Immature natural killer cell (primary cell): ENCODE measurements at regions not wholly inside any gene's neighbourhood (a gene's known extent, or its start where the extent isn't known, plus 50 kb on each side); places are given as distances from the start of the nearest gene placed in this dataset.
"Not testable (repeated sequence)": the region's sequence is repeated elsewhere in the genome, so short reads cannot be mapped to it uniquely, and the experiment has no call there.

Experiments used
- DNase-seq, 3 donors: peaks; one replicate each; pipeline ENCODE4 v3.0.0; 2022; ENCODE audit warnings: mixed read lengths in 1 of 3
- H3K27ac Mint-ChIP-seq, 6 donors: one replicate each; pipeline ENCODE4 v1.8.0; 2020; ENCODE audit warnings: mixed read lengths in 6 of 6, mild to moderate bottlenecking in 5 of 6, inconsistent platforms in 4 of 6, moderate library complexity in 3 of 6
- H3K27me3 Mint-ChIP-seq, 3 donors: one replicate each; pipeline ENCODE4 v1.8.0; 2020 to 2021; ENCODE audit warnings: low read depth in 3 of 3, mild to moderate bottlenecking in 3 of 3, mixed read lengths in 3 of 3, moderate library complexity in 3 of 3, inconsistent platforms in 1 of 3
- H3K36me3 Mint-ChIP-seq, 3 donors: one replicate each; pipeline ENCODE4 v1.8.0; 2020; ENCODE audit warnings: mixed read lengths in 3 of 3, inconsistent platforms in 2 of 3, mild to moderate bottlenecking in 2 of 3
- H3K4me1 Mint-ChIP-seq, 2 donors: one replicate each; pipeline ENCODE4 v1.8.0; 2020; ENCODE audit warnings: inconsistent platforms in 2 of 2, mild to moderate bottlenecking in 2 of 2, mixed read lengths in 2 of 2, moderate library complexity in 1 of 2
- H3K4me3 Mint-ChIP-seq, 5 donors: one replicate each; pipeline ENCODE4 v1.8.0; 2020; ENCODE audit warnings: mild to moderate bottlenecking in 5 of 5, mixed read lengths in 5 of 5, inconsistent platforms in 3 of 5, moderate library complexity in 3 of 5
- H3K9me3 Mint-ChIP-seq, 6 donors: one replicate each; pipeline ENCODE4 v1.8.0; 2020; ENCODE audit warnings: mild to moderate bottlenecking in 6 of 6, mixed read lengths in 6 of 6, inconsistent platforms in 4 of 6, moderate library complexity in 3 of 6

DNA sequence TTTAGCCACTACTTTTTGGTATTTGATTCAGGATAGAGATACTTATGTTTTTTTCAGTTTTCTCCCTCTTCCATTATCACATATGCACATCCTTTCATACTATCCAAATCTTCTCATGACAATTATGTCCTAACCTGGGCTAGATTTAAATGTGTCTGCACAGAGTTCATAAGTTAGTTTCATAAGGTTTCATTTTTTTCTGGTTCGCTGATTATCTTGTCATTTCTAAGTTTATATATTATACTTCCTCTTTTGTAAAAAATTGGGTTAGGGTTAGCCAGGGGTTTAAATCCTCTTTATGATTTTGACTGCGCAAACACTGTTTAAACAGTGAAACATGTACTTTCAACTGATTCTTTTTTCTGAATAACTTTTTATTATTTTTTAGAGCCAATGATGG lies 148.6 kb downstream of the SST start:
- DNase-seq: no peak
- no peak overlapping the region for H3K4me3 Mint-ChIP-seq
- H3K4me1 Mint-ChIP-seq: no peaks in the 10 kb centered on the region
- no peaks in the 10 kb centered on the region for H3K9me3 Mint-ChIP-seq
- H3K27ac Mint-ChIP-seq: no peak overlapping the region
- H3K27me3 Mint-ChIP-seq: peaks cover 0 to 9% (median 1%) of the 10 kb centered on the region in 3 donors
- H3K36me3 Mint-ChIP-seq: no peaks in the 10 kb centered on the region

DNA sequence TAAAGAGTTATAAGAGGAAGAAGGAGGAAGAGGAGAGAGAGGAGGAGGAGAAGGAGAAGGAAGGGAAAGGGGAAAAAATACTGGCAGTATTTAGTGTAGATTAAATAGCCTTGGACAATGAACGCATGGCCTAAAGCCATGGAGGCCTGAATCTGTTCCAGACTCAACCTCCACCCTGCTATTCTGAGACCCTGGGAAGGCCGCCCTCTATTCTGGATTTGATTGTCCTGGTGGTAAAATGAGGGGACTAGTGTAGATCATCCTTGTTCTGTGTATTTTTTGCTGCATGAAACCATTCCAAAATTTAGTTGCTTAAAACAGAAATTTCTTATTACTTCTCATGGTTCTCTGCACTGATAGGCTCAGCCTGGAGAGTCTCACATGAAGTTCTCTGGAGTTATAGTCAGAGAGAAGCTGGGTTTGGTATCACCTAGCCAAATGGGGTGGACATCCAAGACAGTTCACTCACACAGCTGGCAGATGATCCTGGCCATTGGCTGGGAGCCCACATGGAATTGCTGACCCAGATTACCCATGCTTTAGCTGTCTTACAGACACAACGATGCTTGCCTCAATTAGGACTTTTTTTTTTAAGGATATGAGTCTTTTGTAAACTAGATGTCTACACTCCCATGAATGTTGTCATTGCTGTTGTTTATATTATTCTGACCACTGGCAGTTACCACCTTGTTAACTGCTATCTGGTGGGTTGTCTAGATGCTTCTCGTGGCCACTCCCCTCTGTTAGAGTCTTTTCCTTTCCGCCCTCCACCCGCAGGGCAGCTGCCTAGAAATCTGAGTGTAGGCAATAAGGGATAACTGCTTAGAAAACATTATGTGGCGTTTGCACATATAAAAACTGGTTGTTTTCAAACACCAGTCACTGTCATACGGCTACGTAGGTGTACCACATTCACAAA lies 149.9 kb downstream of the SST start:
- no peak overlapping the region for H3K27ac Mint-ChIP-seq
- H3K4me3 Mint-ChIP-seq: no peak overlapping the region

DNA sequence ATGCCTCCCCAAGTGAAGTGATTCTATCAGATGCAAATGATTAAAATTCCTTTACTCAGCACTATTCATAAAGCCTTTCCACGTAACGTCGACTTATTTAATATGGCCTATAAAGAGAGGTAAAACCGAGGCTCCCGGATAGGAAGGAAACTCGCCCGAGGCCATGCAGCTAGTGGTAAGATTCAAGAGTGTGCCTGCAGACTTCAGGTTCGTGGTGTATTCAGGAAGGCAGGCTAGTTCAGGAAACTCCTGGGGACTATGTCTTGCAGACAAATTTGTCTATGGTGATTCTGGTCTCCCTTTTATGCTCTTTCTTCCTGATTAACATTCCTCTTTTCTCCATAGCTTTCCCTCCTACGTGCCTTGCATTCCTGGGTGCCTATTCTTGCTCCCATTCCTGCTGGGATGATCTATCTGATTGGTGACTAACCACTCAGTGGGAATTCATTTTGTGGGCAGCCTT lies 150.7 kb downstream of the SST start:
- H3K36me3 Mint-ChIP-seq: no peaks in the 10 kb centered on the region
- no peaks in the 10 kb centered on the region for H3K9me3 Mint-ChIP-seq
- H3K4me3 Mint-ChIP-seq: no peak overlapping the region
- no peak for DNase-seq
- H3K4me1 Mint-ChIP-seq: no peaks in the 10 kb centered on the region
- no peak overlapping the region for H3K27ac Mint-ChIP-seq
- peaks cover 0 to 6% (median 5%) of the 10 kb centered on the region in 3 donors for H3K27me3 Mint-ChIP-seq

More for the DNA sequence above, 149.9 kb downstream of the SST start:
- no peaks in the 10 kb centered on the region for H3K9me3 Mint-ChIP-seq
- H3K36me3 Mint-ChIP-seq: no peaks in the 10 kb centered on the region
- DNase-seq: no peak
- no peaks in the 10 kb centered on the region for H3K4me1 Mint-ChIP-seq
- peaks cover 0 to 6% (median 4%) of the 10 kb centered on the region in 3 donors for H3K27me3 Mint-ChIP-seq

DNA sequence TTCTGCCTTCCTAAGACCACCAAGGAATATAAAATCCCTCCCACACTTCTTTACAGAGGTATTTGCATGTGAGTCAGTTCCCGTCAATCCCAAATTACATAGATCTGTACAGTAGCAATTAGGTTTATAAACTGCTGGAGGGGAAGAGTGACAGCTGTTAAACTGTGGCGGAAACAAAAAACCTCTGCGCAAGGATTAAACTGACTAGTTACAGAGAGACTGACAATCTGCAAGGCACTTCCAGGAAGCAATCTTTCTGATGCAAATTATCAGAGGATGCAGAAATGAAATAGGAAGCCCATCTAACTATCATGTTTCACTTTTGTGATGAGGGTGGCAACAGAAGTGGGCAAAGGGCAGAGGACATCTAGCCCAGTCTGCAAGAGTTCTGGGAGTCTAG lies 150.4 kb downstream of the RTP4 start:
- H3K27me3 Mint-ChIP-seq: peaks cover 0 to 6% (median 5%) of the 10 kb centered on the region in 3 donors
- H3K27ac Mint-ChIP-seq: no peak overlapping the region
- H3K36me3 Mint-ChIP-seq: no peaks in the 10 kb centered on the region
- H3K4me1 Mint-ChIP-seq: no peaks in the 10 kb centered on the region
- H3K9me3 Mint-ChIP-seq: no peaks in the 10 kb centered on the region
- no peak overlapping the region for H3K4me3 Mint-ChIP-seq
- no peak for DNase-seq

DNA sequence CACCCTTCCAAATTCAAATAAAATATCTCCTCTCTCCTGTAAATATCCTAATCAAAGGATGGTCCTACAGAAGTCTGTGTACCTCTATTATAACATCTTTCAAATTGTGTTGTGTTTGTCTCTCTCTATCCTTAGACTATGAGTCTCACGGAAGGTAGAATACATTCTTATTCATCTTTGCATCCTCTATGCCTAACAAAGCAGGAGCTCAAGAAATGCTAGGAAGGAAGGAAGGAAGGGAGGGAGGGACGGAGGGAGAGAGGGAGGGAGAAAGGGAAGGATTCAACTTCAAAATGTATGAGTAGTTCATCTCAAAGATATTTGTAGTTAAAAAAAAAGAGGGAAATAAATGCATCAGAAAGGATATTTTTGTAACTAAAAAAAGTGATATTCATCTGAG lies 150.0 kb downstream of the RTP4 start:
- no peak overlapping the region for H3K27ac Mint-ChIP-seq
- no peaks in the 10 kb centered on the region for H3K4me1 Mint-ChIP-seq
- H3K4me3 Mint-ChIP-seq: no peak overlapping the region
- H3K27me3 Mint-ChIP-seq: peaks cover 0 to 6% (median 5%) of the 10 kb centered on the region in 3 donors
- no peaks in the 10 kb centered on the region for H3K9me3 Mint-ChIP-seq
- no peaks in the 10 kb centered on the region for H3K36me3 Mint-ChIP-seq
- DNase-seq: no peak

DNA sequence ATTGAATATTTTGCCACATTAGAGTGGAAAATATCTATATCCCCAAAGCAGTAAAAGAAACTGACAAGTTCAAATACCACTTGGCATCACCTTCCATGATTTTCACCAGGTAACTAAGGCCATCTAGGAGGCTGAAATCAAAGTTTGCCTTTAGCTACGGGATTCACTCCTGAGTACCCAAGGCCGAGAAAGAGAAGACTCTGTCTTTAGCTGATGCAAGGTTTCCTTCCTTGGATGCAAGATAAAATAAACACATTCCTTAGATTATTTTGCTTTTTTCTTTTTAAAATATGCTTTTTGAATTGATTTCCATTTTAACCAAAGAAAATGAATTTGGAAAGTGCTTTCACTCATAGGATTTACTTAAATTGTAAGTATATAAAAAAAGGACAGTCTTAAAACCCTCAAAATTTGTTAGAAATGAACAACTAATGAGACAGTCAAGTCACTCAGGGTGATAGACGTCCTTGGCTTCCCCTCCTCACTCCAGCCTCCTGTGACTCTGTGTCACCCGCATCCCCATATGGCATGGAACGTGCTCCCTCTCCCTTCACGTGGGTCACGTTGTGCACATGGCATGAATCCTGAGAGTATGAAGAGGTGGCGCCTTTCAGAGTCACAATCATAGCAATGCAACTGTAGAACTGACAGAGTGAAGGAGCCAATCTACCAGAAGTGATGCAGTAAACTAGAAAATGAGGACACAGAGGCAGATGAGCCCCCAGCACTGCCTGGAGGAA lies 148.4 kb downstream of the RTP4 start:
- Mint-ChIP-seq H3K27me3 (peaks cover 4 to 6% (median 5%) of the 10 kb centered on the region in 3 donors), H3K4me1 (no peaks in the 10 kb centered on the region), H3K27ac (no peak overlapping the region)

DNA sequence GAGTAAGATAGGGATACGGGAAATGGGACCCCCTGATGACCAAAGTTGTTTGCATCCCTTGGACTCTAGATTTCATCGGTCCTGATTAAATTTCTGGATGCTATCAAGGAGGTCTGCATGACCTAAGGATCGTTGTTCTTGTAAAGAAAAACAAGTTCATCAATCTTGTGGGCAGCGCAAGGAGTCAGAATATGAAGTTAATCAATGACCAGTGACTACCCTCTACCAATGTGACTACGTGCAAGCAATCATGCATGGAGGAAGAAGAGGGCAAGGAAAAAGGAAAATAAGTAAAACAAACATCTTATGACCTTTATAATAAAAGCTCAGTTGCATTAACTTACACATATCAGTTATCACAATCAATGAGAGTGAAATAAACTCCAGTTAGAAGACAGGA lies 139.7 kb downstream of the RTP4 start:
- H3K9me3 Mint-ChIP-seq: peaks cover 0 to 8% (median 4%) of the 10 kb centered on the region in 6 donors
- no peak overlapping the region for H3K27ac Mint-ChIP-seq
- H3K4me1 Mint-ChIP-seq: no peaks in the 10 kb centered on the region
- H3K36me3 Mint-ChIP-seq: no peaks in the 10 kb centered on the region
- peaks cover 0 to 5% (median 3%) of the 10 kb centered on the region in 3 donors for H3K27me3 Mint-ChIP-seq
- no peak for DNase-seq
- no peak overlapping the region for H3K4me3 Mint-ChIP-seq

More for the DNA sequence above, 148.4 kb downstream of the RTP4 start:
- no peaks in the 10 kb centered on the region for H3K36me3 Mint-ChIP-seq
- no peak for DNase-seq
- H3K9me3 Mint-ChIP-seq: peaks cover 0 to 8% (median 2%) of the 10 kb centered on the region in 6 donors
- H3K4me3 Mint-ChIP-seq: no peak overlapping the region

DNA sequence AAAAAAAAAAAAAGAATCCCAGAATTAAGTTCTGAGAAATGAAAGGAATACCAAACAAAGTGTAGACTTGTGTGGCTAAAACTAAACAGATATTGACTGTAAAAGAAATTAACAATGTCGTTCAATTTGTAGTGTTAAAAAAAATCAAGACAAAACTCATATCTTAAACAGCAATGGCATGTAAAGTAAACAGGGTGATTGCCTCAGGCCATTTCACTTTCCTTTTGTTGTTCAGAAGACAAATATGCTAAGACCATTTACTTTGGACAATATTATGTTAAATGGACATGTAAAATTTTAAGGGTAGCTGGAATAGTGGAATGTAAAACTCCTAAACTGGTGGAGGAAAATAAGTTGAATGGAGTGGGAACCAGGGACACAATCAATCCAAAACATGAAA lies 139.1 kb downstream of the RTP4 start:
- Mint-ChIP-seq H3K4me1 (no peaks in the 10 kb centered on the region), H3K27ac (no peak overlapping the region), H3K9me3 (peaks cover 0 to 5% (median 2%) of the 10 kb centered on the region in 6 donors), H3K27me3 (peaks cover 0 to 5% (median 3%) of the 10 kb centered on the region in 3 donors), H3K4me3 (no peak overlapping the region), H3K36me3 (no peaks in the 10 kb centered on the region)
- DNase-seq: no peak

DNA sequence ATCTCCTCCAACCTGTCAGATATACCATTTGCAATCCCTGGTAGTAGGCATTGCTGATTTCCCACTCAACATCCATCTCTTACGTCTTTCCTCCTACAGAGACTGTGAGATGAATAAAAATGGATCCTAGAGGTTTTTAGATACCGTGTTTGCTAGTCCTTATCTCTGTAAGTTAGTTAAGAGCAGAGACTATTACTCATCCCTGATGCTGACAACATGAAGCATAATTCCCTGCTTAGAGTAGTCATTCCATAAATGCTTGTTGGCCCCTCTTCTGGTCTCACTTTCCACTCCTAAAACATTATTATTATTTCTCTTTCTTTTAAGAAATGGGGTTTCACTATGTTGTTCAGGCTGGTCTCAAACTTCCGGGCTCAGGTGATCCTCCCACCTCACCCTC lies 136.2 kb downstream of the RTP4 start:
- peaks cover 0 to 5% (median 1%) of the 10 kb centered on the region in 3 donors for H3K27me3 Mint-ChIP-seq
- DNase-seq: no peak
- H3K4me3 Mint-ChIP-seq: no peak overlapping the region
- peaks cover 0 to 2% (median 0%) of the 10 kb centered on the region in 6 donors for H3K9me3 Mint-ChIP-seq
- H3K27ac Mint-ChIP-seq: no peak overlapping the region
- H3K4me1 Mint-ChIP-seq: no peaks in the 10 kb centered on the region
- no peaks in the 10 kb centered on the region for H3K36me3 Mint-ChIP-seq

DNA sequence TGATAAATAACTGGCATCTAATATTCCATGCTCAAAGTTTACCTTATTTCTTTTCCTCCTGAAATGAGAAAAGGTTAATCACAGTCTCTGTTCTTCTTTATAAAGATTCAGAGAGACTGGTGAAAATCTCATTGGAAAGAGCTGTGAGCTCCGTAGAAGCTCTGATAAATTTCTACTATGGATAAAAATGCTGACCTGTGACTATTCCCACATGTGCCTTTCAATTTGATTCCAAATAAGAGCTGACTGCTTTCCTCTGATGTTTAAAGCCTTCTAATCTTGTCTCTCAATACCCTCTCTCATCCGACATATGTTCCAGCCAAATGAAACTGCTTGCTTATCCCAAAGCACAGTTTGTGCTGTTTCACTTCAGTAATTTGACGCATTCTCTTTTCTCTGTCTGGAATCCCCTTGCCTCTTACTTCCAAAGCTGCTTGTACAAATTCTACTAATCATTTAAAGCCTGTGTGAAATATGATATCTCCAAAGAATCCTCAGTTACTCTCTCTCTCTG lies 130.1 kb downstream of the RTP4 start:
- peaks cover 2 to 6% (median 4%) of the 10 kb centered on the region in 3 donors for H3K27me3 Mint-ChIP-seq
- no peaks in the 10 kb centered on the region for H3K4me1 Mint-ChIP-seq
- H3K9me3 Mint-ChIP-seq: peaks cover 0 to 4% (median 0%) of the 10 kb centered on the region in 6 donors
- no peak overlapping the region for H3K27ac Mint-ChIP-seq
- H3K4me3 Mint-ChIP-seq: no peak overlapping the region
- H3K36me3 Mint-ChIP-seq: no peaks in the 10 kb centered on the region
- DNase-seq: no peak

DNA sequence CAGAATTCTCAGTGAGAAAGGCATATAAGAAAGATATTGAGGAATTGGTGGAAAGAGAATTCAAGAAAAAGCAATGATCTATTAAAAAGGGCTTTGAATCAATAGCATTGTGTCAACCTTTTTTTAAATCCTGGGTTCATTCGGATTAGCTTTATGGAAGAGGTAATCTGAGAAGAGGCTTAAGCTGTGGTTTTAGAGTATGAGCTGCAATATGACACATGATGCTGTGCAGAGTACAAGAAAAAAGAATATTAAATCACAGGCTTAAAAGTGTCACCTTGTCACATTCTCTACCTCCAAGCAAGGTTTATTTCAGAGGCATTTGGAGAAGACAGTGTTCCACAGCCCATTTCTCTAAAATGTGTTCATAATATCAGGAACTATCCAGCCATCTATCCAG lies 128.9 kb downstream of the RTP4 start:
- Mint-ChIP-seq H3K4me1 (no peaks in the 10 kb centered on the region), H3K27ac (no peak overlapping the region), H3K27me3 (peaks cover 4 to 9% (median 5%) of the 10 kb centered on the region in 3 donors), H3K9me3 (peaks cover 0 to 7% (median 1%) of the 10 kb centered on the region in 6 donors), H3K4me3 (no peak overlapping the region), H3K36me3 (no peaks in the 10 kb centered on the region)
- DNase-seq: no peak

DNA sequence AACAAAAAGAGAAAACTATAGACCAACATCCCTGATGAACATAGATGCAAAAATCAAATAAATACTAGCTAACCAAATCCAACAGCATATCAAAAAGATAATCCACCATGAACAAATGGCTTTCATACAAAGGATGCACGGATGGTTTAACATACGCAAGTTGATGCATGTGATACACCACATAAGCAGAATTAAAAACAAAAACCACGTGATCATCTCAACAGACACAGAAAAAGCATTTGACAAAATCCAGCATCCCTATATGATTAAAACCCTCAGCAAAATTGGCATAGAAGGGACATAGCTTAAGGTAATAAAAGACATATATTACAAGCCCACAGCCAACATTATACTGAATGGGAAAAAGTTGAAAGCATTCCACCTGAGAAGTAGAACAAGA lies 125.9 kb downstream of the RTP4 start:
- not testable (repeated sequence) for H3K4me3 Mint-ChIP-seq, H3K27me3 Mint-ChIP-seq, DNase-seq, H3K27ac Mint-ChIP-seq, H3K4me1 Mint-ChIP-seq, H3K9me3 Mint-ChIP-seq, H3K36me3 Mint-ChIP-seq

DNA sequence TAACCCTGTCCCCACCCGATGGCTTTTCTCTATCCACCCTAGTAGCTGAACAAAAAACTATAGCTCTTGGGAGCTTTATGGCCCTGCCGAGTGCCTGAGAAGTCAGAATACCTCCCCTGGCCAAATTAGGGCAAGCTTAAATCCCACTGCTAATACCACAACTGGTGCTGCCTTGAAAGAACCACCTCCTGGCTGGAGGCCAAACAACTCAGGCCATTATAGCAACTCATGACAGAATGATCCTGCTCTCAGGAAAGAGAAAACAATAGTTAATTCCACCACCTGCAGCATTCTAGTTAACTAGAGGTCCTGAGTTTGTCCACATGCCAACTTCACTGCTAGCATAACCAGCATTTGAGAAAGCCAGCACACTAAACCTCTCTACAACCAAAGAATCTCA lies 123.2 kb downstream of the RTP4 start:
- H3K36me3 Mint-ChIP-seq: no peaks in the 10 kb centered on the region

DNA sequence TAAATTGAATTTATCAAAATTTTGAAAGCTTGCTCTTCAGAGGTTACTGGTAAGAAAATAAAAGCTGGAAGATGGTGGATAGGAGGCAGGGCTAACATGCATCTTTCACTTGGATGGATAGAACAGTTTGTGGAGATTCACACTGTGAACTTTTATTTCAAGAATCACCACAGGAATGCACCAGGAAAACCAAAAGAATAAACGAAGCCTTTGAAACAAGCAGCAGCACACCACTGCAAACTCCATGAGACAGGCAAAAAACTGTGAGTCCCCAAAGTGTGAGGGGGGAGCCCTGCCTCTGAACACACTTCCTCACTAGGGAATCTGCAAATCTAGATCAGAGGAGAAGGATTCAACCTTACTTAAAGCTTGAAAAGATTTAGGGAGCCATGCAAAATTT lies 122.2 kb downstream of the RTP4 start:
- H3K4me3 Mint-ChIP-seq: no peak overlapping the region
- H3K9me3 Mint-ChIP-seq: peaks cover 0 to 7% (median 1%) of the 10 kb centered on the region in 6 donors
- no peak overlapping the region for H3K27ac Mint-ChIP-seq
- no peaks in the 10 kb centered on the region for H3K36me3 Mint-ChIP-seq
- H3K27me3 Mint-ChIP-seq: peaks cover 4 to 11% (median 7%) of the 10 kb centered on the region in 3 donors
- H3K4me1 Mint-ChIP-seq: no peaks in the 10 kb centered on the region
- no peak for DNase-seq

More for the DNA sequence above, 123.2 kb downstream of the RTP4 start:
- Mint-ChIP-seq H3K4me3 (no peak overlapping the region), H3K27me3 (peaks cover 2 to 11% (median 4%) of the 10 kb centered on the region in 3 donors), H3K9me3 (peaks cover 0 to 7% (median 1%) of the 10 kb centered on the region in 6 donors), H3K27ac (no peak overlapping the region), H3K4me1 (no peaks in the 10 kb centered on the region)
- DNase-seq: no peak
